Ovary (tissue), 7 donors: ENCODE measurements at regions not wholly inside any gene's neighbourhood (a gene's known extent, or its start where the extent isn't known, plus 50 kb on each side); places are given as distances from the start of the nearest gene placed in this dataset.

Experiments used
- DNase-seq, 5 donors: peaks; one replicate each; pipeline ENCODE4 v3.0.0-alpha.2; 2019 to 2020
- H3K27ac ChIP-seq, 2 donors: fragments of 200-600 bp; one replicate each; pipeline versions ENCODE4 v1.5.1 to v1.8.0; 2019 to 2022
- H3K27me3 ChIP-seq: fragments of 200-600 bp; one replicate; pipeline ENCODE4 v1.8.0; 2022
- H3K36me3 ChIP-seq: fragments of 200-600 bp; sonication (generic); one replicate; pipeline ENCODE4 v1.5.1; 2019
- H3K4me1 ChIP-seq: one replicate; pipeline ENCODE4 v1.8.1; 2013; ENCODE audit warnings: mild to moderate bottlenecking, moderate library complexity; ENCODE audit not compliant: insufficient read depth
- H3K4me3 ChIP-seq: fragments of 200-600 bp; sonication (generic); one replicate; pipeline ENCODE4 v1.5.1; 2017
- H3K9me3 ChIP-seq, 2 donors: fragments of 200-600 bp in 1 of 2; sonication (generic) in 1 of 2; one replicate each; pipeline versions ENCODE4 v1.5.1 to v1.8.1; 2013 to 2019; ENCODE audit warnings: mild to moderate bottlenecking in 1 of 2, moderate library complexity in 1 of 2
- CTCF ChIP-seq, 3 donors: fragments of 450-650 bp in 2 of 3; fragments of 200-600 bp in 1 of 3; IDR thresholded peaks; one replicate each; pipeline versions ENCODE4 v1.5.1 to v1.8.0; 2016 to 2022; ENCODE audit warnings: antibody characterized with exemption in 3 of 3, mild to moderate bottlenecking in 1 of 3
- EP300 ChIP-seq: sonication (generic); formaldehyde crosslinking; IDR thresholded peaks from one replicate; pipeline ENCODE4 v1.6.1; 2017; ENCODE audit warnings: antibody characterized with exemption
- POLR2A ChIP-seq: fragments of 450-650 bp; IDR thresholded peaks from one replicate; pipeline ENCODE4 v1.6.1; 2017; ENCODE audit warnings: antibody characterized with exemption, mild to moderate bottlenecking, moderate library complexity
- WGBS, 3 donors: extraction: QIAGEN DNeasy Blood & Tissue Kit in 1 of 3; methylation state at CpG; one replicate each; pipeline versions ENCODE4 v1.1.5 to v1.1.7; 2013 to 2017; 5-methylcytosine and 5-hydroxymethylcytosine counted together
- intact Hi-C, 4 donors: fragments of 100-400 bp; cut with DNase I; formaldehyde crosslinking; loops; one replicate each; pipeline versions ENCODE4 v1.11.0 to v1.15.1; 2022 to 2023
- donor health status: DM: no; HTN: no; CAD: no; lungs with moderate emphysema.
- donor health status: DM: no; HTN: no; CAD: no.
- donor health status: Bipolar disorder and iron deficiency.
- donor health status: DM: no; HTN: no; CAD: no.
- donor health status: DM: yes; HTN: yes; CAD: no.

- intact Hi-C loops = no loop called here
- 81 to 94% (median 83%) methylated on average over 2 of the region's 2 CpGs for WGBS, 3 donors
- no peaks in the 10 kb centered on the region for H3K27me3 ChIP-seq
Observed at GRCh38 chr12:43109631-43110345, 442.2 kb downstream of the ADAMTS20 start.

DNA sequence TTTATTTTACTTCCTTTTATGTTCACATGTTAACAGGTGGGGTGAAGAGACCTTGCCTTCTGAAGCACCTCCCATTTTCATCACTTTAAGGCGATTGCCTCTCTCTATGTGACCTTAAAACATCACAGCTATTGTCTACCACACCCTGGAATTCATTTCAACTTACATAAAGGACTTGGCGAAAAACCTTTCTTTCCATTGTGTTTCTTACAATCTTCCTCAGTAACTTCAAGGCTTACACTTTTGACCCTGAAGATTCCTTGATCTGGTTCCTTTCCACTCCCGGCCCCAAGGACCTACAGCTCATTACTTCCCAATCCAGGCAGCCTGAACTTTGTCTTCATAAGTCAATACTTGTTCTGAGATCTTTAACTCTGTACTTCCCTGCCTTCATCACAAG, 443.3 kb downstream of the ADAMTS20 start:
- DNase-seq = no peak
- WGBS, 3 donors = 80 to 89% (median 85%) methylated on average over 3 of the region's 3 CpGs
- TF ChIP-seq POLR2A (no peak), CTCF (IDR thresholded peaks at IDR 0.05) (no peak), EP300 (no peak)
- intact Hi-C loops = no loop called here
- Histone ChIP-seq H3K4me1 (no peaks in the 10 kb centered on the region), H3K27ac (no peak overlapping the region), H3K4me3 (no peak overlapping the region), H3K36me3 (no peaks in the 10 kb centered on the region), H3K27me3 (no peaks in the 10 kb centered on the region), H3K9me3 (no peaks in the 10 kb centered on the region)

More at GRCh38 chr12:43109631-43110345, 442.2 kb downstream of the ADAMTS20 start:
- Histone ChIP-seq H3K36me3 (no peaks in the 10 kb centered on the region), H3K9me3 (no peaks in the 10 kb centered on the region), H3K27ac (no peak overlapping the region), H3K4me3 (no peak overlapping the region), H3K4me1 (no peaks in the 10 kb centered on the region)
- no peak for DNase-seq
- TF ChIP-seq EP300 = no peak
- no peak for TF ChIP-seq POLR2A
- TF ChIP-seq CTCF (IDR thresholded peaks at IDR 0.05) = no peak

- Histone ChIP-seq H3K36me3 (no peaks in the 10 kb centered on the region), H3K27me3 (no peaks in the 10 kb centered on the region), H3K27ac (no peak overlapping the region), H3K9me3 (no peaks in the 10 kb centered on the region), H3K4me1 (no peaks in the 10 kb centered on the region), H3K4me3 (no peak overlapping the region)
- 10 to 23% (median 14%) methylated on average over 2 of the region's 2 CpGs for WGBS, 3 donors
- intact Hi-C loops = no loop called here
- TF ChIP-seq CTCF (IDR thresholded peaks at IDR 0.05) (no peak), EP300 (no peak), POLR2A (no peak)
- no peak for DNase-seq
Observed at GRCh38 chr12:43107026-43107775, 444.8 kb downstream of the ADAMTS20 start.

- 61 to 78% (median 61%) methylated on average over 3 of the region's 3 CpGs for WGBS, 3 donors
- Histone ChIP-seq H3K9me3 (no peaks in the 10 kb centered on the region), H3K27ac (no peak overlapping the region), H3K4me1 (no peaks in the 10 kb centered on the region), H3K36me3 (no peaks in the 10 kb centered on the region), H3K4me3 (no peak overlapping the region), H3K27me3 (no peaks in the 10 kb centered on the region)
- DNase-seq = no peak
- intact Hi-C loops = no loop called here
- TF ChIP-seq POLR2A (no peak), EP300 (no peak), CTCF (IDR thresholded peaks at IDR 0.05) (no peak)
Observed at GRCh38 chr12:43106355-43106754, 445.6 kb downstream of the ADAMTS20 start.
